Gastroesophageal sphincter (tissue), 3 donors: ENCODE measurements at regions not wholly inside any gene's neighbourhood (a gene's known extent, or its start where the extent isn't known, plus 50 kb on each side); places are given as distances from the start of the nearest gene placed in this dataset.

ENCODE experiments used
- CTCF ChIP-seq, 4 experiments: fragments of 200-600 bp in 2 of 4; fragments of 450-650 bp in 2 of 4; sonication (generic) in 1 of 4; IDR thresholded peaks; one replicate each; pipeline ENCODE4 v1.5.1; 2017 to 2019; ENCODE audit warnings: antibody characterized with exemption in 4 of 4, mild to moderate bottlenecking in 2 of 4, moderate library complexity in 2 of 4
- POLR2A ChIP-seq, 2 donors: fragments of 450-650 bp; IDR thresholded peaks; one replicate each; pipeline ENCODE4 v1.6.1; 2017; ENCODE audit warnings: antibody characterized with exemption in 2 of 2, mild to moderate bottlenecking in 2 of 2, moderate library complexity in 1 of 2
- POLR2AphosphoS5 ChIP-seq: sonication (generic); formaldehyde crosslinking; IDR thresholded peaks from one replicate; pipeline ENCODE4 v1.6.1; 2017; ENCODE audit warnings: antibody characterized with exemption

GRCh38 chr13:73162912-73163911 lies 104.4 kb downstream of the KLF5 start:
- TF ChIP-seq CTCF (IDR thresholded peaks at IDR 0.05) (no peak), POLR2A (IDR thresholded peaks at IDR 0.05) (no peak), POLR2AphosphoS5 (no peak)
